HL-60/S4 (cell line): ENCODE measurements at regions not wholly inside any gene's neighbourhood (a gene's known extent, or its start where the extent isn't known, plus 50 kb on each side); places are given as distances from the start of the nearest gene placed in this dataset.

Experiments
- in situ Hi-C: fragments of 300-500 bp; cut with MboI; formaldehyde crosslinking; loops from 2 replicates; pipeline ENCODE4 v1.14.3; 2022; ENCODE audit warnings: low sequenced_read_pairs

- in situ Hi-C loops: no loop called here
These were observed 1430.1 kb upstream of the SPRY2 start for GRCh38 chr13:81770868-81771505.

GRCh38 chr13:81762449-81762848 lies 1421.5 kb upstream of the SPRY2 start:
- in situ Hi-C loops: no loop called here

- in situ Hi-C loops: no loop called here
These were observed 1419.4 kb upstream of the SPRY2 start for GRCh38 chr13:81760316-81760715.

- in situ Hi-C loops: no loop called here
These were observed 1416.5 kb upstream of the SPRY2 start for GRCh38 chr13:81757348-81757970.

GRCh38 chr13:81745391-81745790 lies 1404.5 kb upstream of the SPRY2 start:
- in situ Hi-C loops: no loop called here

- in situ Hi-C loops: no loop called here
These were observed 1397.4 kb upstream of the SPRY2 start for GRCh38 chr13:81738364-81738763.

GRCh38 chr13:81726037-81726726 lies 1385.3 kb upstream of the SPRY2 start:
- in situ Hi-C loops: no loop called here

- in situ Hi-C loops: no loop called here
These were observed 1381.5 kb upstream of the SPRY2 start for GRCh38 chr13:81722456-81722855.

- in situ Hi-C loops: no loop called here
These were observed 1380.5 kb upstream of the SPRY2 start for GRCh38 chr13:81721400-81721799.

- in situ Hi-C loops: no loop called here
These were observed 1373.6 kb upstream of the SPRY2 start for GRCh38 chr13:81714513-81714912.

GRCh38 chr13:81713201-81713600 lies 1372.3 kb upstream of the SPRY2 start:
- in situ Hi-C loops: no loop called here

GRCh38 chr13:81697826-81698225 lies 1356.9 kb upstream of the SPRY2 start:
- in situ Hi-C loops: no loop called here

- in situ Hi-C loops: no loop called here
These were observed 1346.0 kb upstream of the SPRY2 start for GRCh38 chr13:81686877-81687276.

GRCh38 chr13:81683521-81683920 lies 1342.6 kb upstream of the SPRY2 start:
- in situ Hi-C loops: no loop called here

GRCh38 chr13:81682081-81682630 lies 1341.2 kb upstream of the SPRY2 start:
- in situ Hi-C loops: no loop called here

- in situ Hi-C loops: no loop called here
These were observed 1336.9 kb upstream of the SPRY2 start for GRCh38 chr13:81677857-81678256.

GRCh38 chr13:81676008-81676407 lies 1335.1 kb upstream of the SPRY2 start:
- in situ Hi-C loops: no loop called here

- in situ Hi-C loops: no loop called here
These were observed 1330.1 kb upstream of the SPRY2 start for GRCh38 chr13:81671064-81671463.

- in situ Hi-C loops: no loop called here
These were observed 1329.1 kb upstream of the SPRY2 start for GRCh38 chr13:81670048-81670447.

- in situ Hi-C loops: no loop called here
These were observed 1323.9 kb upstream of the SPRY2 start for GRCh38 chr13:81664872-81665271.

- in situ Hi-C loops: no loop called here
These were observed 1319.1 kb upstream of the SPRY2 start for GRCh38 chr13:81659984-81660383.
